ENCODE measurements at regions not wholly inside any gene's neighbourhood (a gene's known extent, or its start where the extent isn't known, plus 50 kb on each side); places are given as distances from the start of the nearest gene placed in this dataset.

DNA sequence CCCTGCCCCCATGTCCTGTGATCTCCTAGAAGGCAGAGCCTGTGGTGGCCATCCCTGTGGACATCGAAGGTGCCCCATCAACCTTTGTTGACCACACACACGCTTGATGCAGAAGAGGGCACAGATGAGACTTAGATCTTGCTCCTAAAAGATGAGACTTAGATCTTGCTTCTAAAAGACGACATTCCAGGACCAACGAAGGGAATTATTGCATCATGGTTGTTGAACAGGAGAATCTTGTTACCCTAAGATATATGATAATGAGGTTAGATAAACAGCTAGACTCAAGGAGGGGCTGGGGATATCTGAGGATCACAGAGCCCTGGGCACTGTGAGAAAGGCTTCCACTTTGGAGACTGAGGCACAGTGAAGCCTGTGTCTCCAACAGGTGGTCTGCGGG is 91.1 kb upstream of the WSCD2 start:
- peaks cover 94% of the 10 kb centered on the region for H3K27me3 Mint-ChIP-seq (ENCODE audit: insufficient read depth)
- WGBS, 2 experiments (ENCODE audit: insufficient coverage in 1 of 2, insufficient read length in 1 of 2), result 93 to 94% methylated on average over 4 to 5 of the region's 5 CpGs

DNA sequence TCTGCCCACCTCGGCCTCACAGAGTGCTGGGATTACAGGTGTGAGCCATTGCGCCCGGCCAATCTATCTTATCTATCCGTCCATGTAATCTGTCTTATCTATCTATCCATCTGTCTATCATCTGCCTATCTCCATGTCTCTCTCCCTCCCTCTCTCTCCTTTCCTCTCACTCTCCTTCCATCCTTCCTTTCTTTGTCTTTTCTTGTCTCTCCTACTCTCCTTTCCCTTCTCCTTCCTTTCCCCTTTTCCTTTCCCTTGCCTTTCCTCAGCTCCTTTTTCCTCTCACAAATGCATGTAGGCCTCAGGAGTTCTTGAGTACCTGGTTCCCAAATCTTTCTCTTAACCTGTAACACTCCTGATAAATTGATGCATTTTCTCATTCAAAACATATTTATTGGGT is 89.3 kb upstream of the WSCD2 start:
- H3K36me3 Mint-ChIP-seq (ENCODE audit: low read depth), result no peaks in the 10 kb centered on the region
- H3K4me1 Mint-ChIP-seq, result peaks cover 14% of the 10 kb centered on the region
- no peak overlapping the region for H3K27ac Mint-ChIP-seq
- H3K4me3 Mint-ChIP-seq, result no peak overlapping the region
- H3K4me1 ChIP-seq (ENCODE audit: control insufficient read depth, insufficient read depth, low read length), result peaks cover 5% of the 10 kb centered on the region
- WGBS, 2 experiments (ENCODE audit: insufficient coverage in 1 of 2, insufficient read length in 1 of 2), result 87 to 90% methylated on average over 4 of the region's 4 CpGs
- H3K27me3 Mint-ChIP-seq (ENCODE audit: insufficient read depth), result peaks cover 93% of the 10 kb centered on the region
- H3K9ac ChIP-seq (ENCODE audit: extremely low read depth, low read length, poor library complexity, severe bottlenecking), result no peak overlapping the region
- no peak overlapping the region for H3K27ac ChIP-seq (ENCODE audit: low read depth, low read length)
- peaks cover 3% of the 10 kb centered on the region for H3K9me3 Mint-ChIP-seq
- no peak for DNase-seq
- H3K27me3 ChIP-seq (ENCODE audit: control insufficient read depth, insufficient read depth, low read length, poor library complexity, severe bottlenecking), result peaks cover 61% of the 10 kb centered on the region
- H3K9me3 ChIP-seq (ENCODE audit: control insufficient read depth, low read length), result no peaks in the 10 kb centered on the region
- no peak for TF ChIP-seq CTCF (conservative IDR thresholded peaks at IDR 0.05)
- no peak overlapping the region for H3K4me3 ChIP-seq (ENCODE audit: low read length)
- no peaks in the 10 kb centered on the region for H3K36me3 ChIP-seq (ENCODE audit: control insufficient read depth, insufficient read depth, low read length)

More for the DNA sequence above, 91.1 kb upstream of the WSCD2 start:
- DNase-seq, result no peak
- H3K4me3 ChIP-seq (ENCODE audit: low read length), result no peak overlapping the region
- Mint-ChIP-seq H3K27ac (no peak overlapping the region), H3K9me3 (peaks cover 3% of the 10 kb centered on the region), H3K4me1 (peaks cover 16% of the 10 kb centered on the region), H3K4me3 (no peak overlapping the region), H3K36me3 (ENCODE audit: low read depth) (no peaks in the 10 kb centered on the region)
- H3K27ac ChIP-seq (ENCODE audit: low read depth, low read length), result no peak overlapping the region
- H3K4me1 ChIP-seq (ENCODE audit: control insufficient read depth, insufficient read depth, low read length), result peaks cover 10% of the 10 kb centered on the region
- no peak overlapping the region for H3K9ac ChIP-seq (ENCODE audit: extremely low read depth, low read length, poor library complexity, severe bottlenecking)
- no peak for TF ChIP-seq CTCF (conservative IDR thresholded peaks at IDR 0.05)
- H3K36me3 ChIP-seq (ENCODE audit: control insufficient read depth, insufficient read depth, low read length), result no peaks in the 10 kb centered on the region
- H3K27me3 ChIP-seq (ENCODE audit: control insufficient read depth, insufficient read depth, low read length, poor library complexity, severe bottlenecking), result peaks cover 72% of the 10 kb centered on the region
- no peaks in the 10 kb centered on the region for H3K9me3 ChIP-seq (ENCODE audit: control insufficient read depth, low read length)

- no peak for DNase-seq
- TF ChIP-seq CTCF (conservative IDR thresholded peaks at IDR 0.05), result no peak
- peaks cover 59% of the 10 kb centered on the region for H3K27me3 ChIP-seq (ENCODE audit: control insufficient read depth, insufficient read depth, low read length, poor library complexity, severe bottlenecking)
- no peak overlapping the region for H3K27ac ChIP-seq (ENCODE audit: low read depth, low read length)
- H3K36me3 ChIP-seq (ENCODE audit: control insufficient read depth, insufficient read depth, low read length), result no peaks in the 10 kb centered on the region
- Mint-ChIP-seq H3K36me3 (ENCODE audit: low read depth) (no peaks in the 10 kb centered on the region), H3K4me1 (peaks cover 14% of the 10 kb centered on the region), H3K9me3 (no peaks in the 10 kb centered on the region), H3K27me3 (ENCODE audit: insufficient read depth) (peaks cover 89% of the 10 kb centered on the region), H3K27ac (no peak overlapping the region), H3K4me3 (no peak overlapping the region)
- 93 to 96% methylated on average over 2 of the region's 2 CpGs for WGBS, 2 experiments (ENCODE audit: insufficient coverage in 1 of 2, insufficient read length in 1 of 2)
- no peaks in the 10 kb centered on the region for H3K9me3 ChIP-seq (ENCODE audit: control insufficient read depth, low read length)
- no peak overlapping the region for H3K4me3 ChIP-seq (ENCODE audit: low read length)
- H3K4me1 ChIP-seq (ENCODE audit: control insufficient read depth, insufficient read depth, low read length), result peaks cover 5% of the 10 kb centered on the region
- no peak overlapping the region for H3K9ac ChIP-seq (ENCODE audit: extremely low read depth, low read length, poor library complexity, severe bottlenecking)
Observed at GRCh38 chr12:108040947-108041346, 88.1 kb upstream of the WSCD2 start.
